Esophagus muscularis mucosa (tissue), 3 donors: ENCODE measurements at regions not wholly inside any gene's neighbourhood (a gene's known extent, or its start where the extent isn't known, plus 50 kb on each side); places are given as distances from the start of the nearest gene placed in this dataset.

ENCODE experiments used
- CTCF ChIP-seq, 3 experiments: fragments of 200-600 bp in 2 of 3; fragments of 450-650 bp in 1 of 3; sonication (generic) in 2 of 3; IDR thresholded peaks; one replicate each; pipeline ENCODE4 v1.5.1; 2017 to 2019; ENCODE audit warnings: antibody characterized with exemption in 3 of 3, mild to moderate bottlenecking in 2 of 3, moderate library complexity in 1 of 3
- POLR2A ChIP-seq: fragments of 450-650 bp; IDR thresholded peaks from one replicate; pipeline ENCODE4 v1.6.1; 2017; ENCODE audit warnings: antibody characterized with exemption, moderate library complexity, mild to moderate bottlenecking, low read depth

- no peak for TF ChIP-seq CTCF (IDR thresholded peaks at IDR 0.05)
- TF ChIP-seq POLR2A: no peak
Measured at GRCh38 chr7:13724977-13725566, 264.4 kb downstream of the ETV1 start.
